ENCODE measurements at regions not wholly inside any gene's neighbourhood (a gene's known extent, or its start where the extent isn't known, plus 50 kb on each side); places are given as distances from the start of the nearest gene placed in this dataset.

GRCh38 chr4:185950891-185951290 lies 118.1 kb upstream of the TLR3 start:
- TF ChIP-seq POLR2A (IDR thresholded peaks at IDR 0.05) = no peak
- no peak for TF ChIP-seq EP300 (IDR thresholded peaks at IDR 0.05)
- TF ChIP-seq, protein P1, sequence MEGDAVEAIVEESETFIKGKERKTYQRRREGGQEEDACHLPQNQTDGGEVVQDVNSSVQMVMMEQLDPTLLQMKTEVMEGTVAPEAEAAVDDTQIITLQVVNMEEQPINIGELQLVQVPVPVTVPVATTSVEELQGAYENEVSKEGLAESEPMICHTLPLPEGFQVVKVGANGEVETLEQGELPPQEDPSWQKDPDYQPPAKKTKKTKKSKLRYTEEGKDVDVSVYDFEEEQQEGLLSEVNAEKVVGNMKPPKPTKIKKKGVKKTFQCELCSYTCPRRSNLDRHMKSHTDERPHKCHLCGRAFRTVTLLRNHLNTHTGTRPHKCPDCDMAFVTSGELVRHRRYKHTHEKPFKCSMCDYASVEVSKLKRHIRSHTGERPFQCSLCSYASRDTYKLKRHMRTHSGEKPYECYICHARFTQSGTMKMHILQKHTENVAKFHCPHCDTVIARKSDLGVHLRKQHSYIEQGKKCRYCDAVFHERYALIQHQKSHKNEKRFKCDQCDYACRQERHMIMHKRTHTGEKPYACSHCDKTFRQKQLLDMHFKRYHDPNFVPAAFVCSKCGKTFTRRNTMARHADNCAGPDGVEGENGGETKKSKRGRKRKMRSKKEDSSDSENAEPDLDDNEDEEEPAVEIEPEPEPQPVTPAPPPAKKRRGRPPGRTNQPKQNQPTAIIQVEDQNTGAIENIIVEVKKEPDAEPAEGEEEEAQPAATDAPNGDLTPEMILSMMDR (IDR thresholded peaks at IDR 0.05) = no peak
- TF ChIP-seq POLR2AphosphoS5 (IDR thresholded peaks at IDR 0.05) = no peak
- Histone ChIP-seq H3K4me1 (peaks cover 0 to 3% (median 0%) of the 10 kb centered on the region in 4 donors), H3K36me3 (no peaks in the 10 kb centered on the region), H3K27ac (no peak overlapping the region), H3K4me3 (no peak overlapping the region), H3K9me3 (no peaks in the 10 kb centered on the region), H3K27me3 (no peaks in the 10 kb centered on the region)
- no peak for DNase-seq
- intact Hi-C loops (cut with DNase I) = no loop called here
- 90 to 92% methylated on average over 5 of the region's 5 CpGs for WGBS, 2 donors

DNA sequence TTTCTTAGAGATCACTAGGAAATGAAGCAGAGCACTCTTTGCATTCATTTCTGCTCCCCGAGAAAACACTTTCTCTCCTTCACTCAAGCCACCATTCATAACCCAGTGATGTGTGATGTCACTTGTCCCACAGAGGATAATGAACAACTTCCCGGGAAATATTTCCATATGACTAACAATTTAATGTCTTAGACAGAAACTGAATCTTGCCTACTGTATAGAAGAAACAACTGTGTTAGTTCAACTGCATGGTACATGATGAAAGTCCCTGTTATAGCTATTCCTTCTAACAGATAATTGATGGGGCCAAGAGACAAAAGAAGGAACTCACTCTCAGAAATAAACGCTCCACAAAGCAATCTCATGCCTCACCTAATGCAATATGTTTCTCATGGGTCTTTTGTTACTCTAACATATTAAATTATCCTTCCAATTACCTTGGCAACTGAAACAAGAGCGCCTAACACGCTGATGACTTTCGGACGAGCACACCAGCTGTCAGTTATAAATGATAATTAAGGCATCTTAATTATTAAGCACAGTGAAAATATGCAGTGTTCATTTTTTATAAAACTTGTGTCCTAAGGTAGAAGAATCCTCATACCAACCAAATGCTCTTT lies 113.7 kb upstream of the TLR3 start:
- Histone ChIP-seq H3K4me1 (peaks cover 0 to 11% (median 0%) of the 10 kb centered on the region in 4 donors), H3K9me3 (no peaks in the 10 kb centered on the region), H3K4me3 (no peak overlapping the region), H3K27ac (no peak overlapping the region), H3K36me3 (no peaks in the 10 kb centered on the region), H3K27me3 (no peaks in the 10 kb centered on the region)
- 89% methylated on average over 7 of the region's 7 CpGs for WGBS, 2 donors
- TF ChIP-seq EP300 (IDR thresholded peaks at IDR 0.05) (no peak), POLR2AphosphoS5 (IDR thresholded peaks at IDR 0.05) (no peak), POLR2A (IDR thresholded peaks at IDR 0.05) (no peak)
- TF ChIP-seq, protein P1 (IDR thresholded peaks at IDR 0.05) = no peak
- intact Hi-C loops (cut with DNase I) = no loop called here
- no peak for DNase-seq

DNA sequence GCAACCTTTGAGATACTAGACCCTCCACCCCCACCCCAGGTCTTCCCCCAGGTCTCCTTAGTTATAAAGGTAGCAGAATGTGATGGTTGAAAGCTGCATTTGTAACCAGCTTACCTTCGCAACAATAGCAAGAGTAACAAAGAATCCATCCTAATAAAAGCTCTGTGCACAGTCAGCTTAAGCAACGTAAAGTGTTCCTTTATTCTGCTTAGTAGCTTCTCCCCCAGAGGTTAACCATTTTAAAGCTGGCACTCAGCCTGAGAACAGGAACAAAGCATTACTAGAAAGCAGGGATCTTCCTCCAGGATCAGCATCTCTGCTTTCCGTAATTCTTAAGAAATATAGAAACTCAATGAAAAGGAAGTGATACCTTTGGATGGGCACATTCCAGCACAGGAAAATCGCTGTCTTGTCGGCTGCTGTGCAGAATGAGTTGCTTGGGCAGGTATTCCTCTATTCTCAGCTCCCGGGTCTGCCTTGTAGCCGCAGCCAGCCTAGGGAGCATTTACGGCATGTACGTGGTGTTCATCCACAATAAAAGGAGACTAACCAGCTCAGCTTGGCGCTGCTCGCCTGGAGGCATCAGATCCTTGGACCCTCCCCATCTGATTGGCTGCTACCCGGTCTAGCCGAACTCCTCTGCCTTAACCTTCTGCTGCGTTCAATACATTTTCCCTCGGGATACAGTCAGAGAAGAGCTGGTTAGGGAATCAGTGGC lies 113.0 kb upstream of the TLR3 start:
- no peak for TF ChIP-seq POLR2A (IDR thresholded peaks at IDR 0.05)
- no peak for TF ChIP-seq POLR2AphosphoS5 (IDR thresholded peaks at IDR 0.05)
- TF ChIP-seq, protein P1 (IDR thresholded peaks at IDR 0.05) = no peak
- intact Hi-C loops (cut with DNase I) = no loop called here

GRCh38 chr4:185956544-185956940 lies 112.4 kb upstream of the TLR3 start:
- Histone ChIP-seq H3K4me3 (peak overlapping the region in 2 of 4 donors; percentile 19 to 23), H3K27me3 (no peaks in the 10 kb centered on the region), H3K36me3 (no peaks in the 10 kb centered on the region), H3K27ac (no peak overlapping the region), H3K9me3 (no peaks in the 10 kb centered on the region), H3K4me1 (peaks cover 0 to 11% (median 0%) of the 10 kb centered on the region in 4 donors)
- intact Hi-C loops (cut with DNase I) = no loop called here
- TF ChIP-seq POLR2A (IDR thresholded peaks at IDR 0.05) (no peak), EP300 (IDR thresholded peaks at IDR 0.05) (no peak), POLR2AphosphoS5 (IDR thresholded peaks at IDR 0.05) (no peak)
- TF ChIP-seq, protein P1 (IDR thresholded peaks at IDR 0.05) = no peak
- WGBS, 2 donors = 72 to 79% methylated on average over 4 of the region's 4 CpGs
- DNase-seq = no peak

More for the DNA sequence above, 113.0 kb upstream of the TLR3 start:
- peaks cover 0 to 11% (median 0%) of the 10 kb centered on the region in 4 donors for H3K4me1 ChIP-seq
- no peak for DNase-seq
- H3K27me3 ChIP-seq = no peaks in the 10 kb centered on the region
- H3K9me3 ChIP-seq = no peaks in the 10 kb centered on the region
- H3K36me3 ChIP-seq = no peaks in the 10 kb centered on the region
- H3K4me3 ChIP-seq = peak overlapping the region in 2 of 4 donors; percentile 19 to 23
- 69 to 74% methylated on average over 15 of the region's 15 CpGs for WGBS, 2 donors
- no peak overlapping the region for H3K27ac ChIP-seq
